Stimulated activated CD4-positive, alpha-beta T cell treated with anti-CD3 and anti-CD28 coated beads, Interleukin-15, amount 100 ng/mL, for 48 hours (primary cell): ENCODE measurements at regions not wholly inside any gene's neighbourhood (a gene's known extent, or its start where the extent isn't known, plus 50 kb on each side); places are given as distances from the start of the nearest gene placed in this dataset.
"Not testable (repeated sequence)": the region's sequence is repeated elsewhere in the genome, so short reads cannot be mapped to it uniquely, and the experiment has no call there.

Experiments
- DNase-seq, 2 donors: peaks; one replicate each; pipeline ENCODE4 v3.0.0-alpha.2; 2020; ENCODE audit warnings: low read depth in 2 of 2

GRCh38 chr12:5165296-5165970 is 121.8 kb downstream of the KCNA5 start:
- DNase-seq = no peak

DNA sequence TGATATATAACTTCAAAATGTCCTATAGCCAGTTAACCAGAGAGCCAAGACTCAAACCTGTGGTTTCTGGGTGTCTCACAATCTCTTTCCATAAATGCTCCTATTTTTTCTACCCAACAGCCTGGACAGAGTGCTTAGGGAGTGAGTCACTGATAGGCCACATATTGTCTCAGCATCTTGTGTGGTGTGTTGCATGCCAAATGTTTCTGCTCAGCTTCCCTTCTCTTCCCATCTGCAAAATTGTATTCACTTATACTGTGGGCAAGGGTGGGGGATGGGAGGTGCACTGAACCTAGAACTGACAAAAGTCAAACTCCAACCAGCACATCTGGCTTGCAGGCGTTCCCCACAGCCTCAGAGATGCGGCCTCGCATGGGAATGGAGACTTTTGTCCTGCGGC is 123.3 kb downstream of the KCNA5 start:
- DNase-seq = no peak

DNA sequence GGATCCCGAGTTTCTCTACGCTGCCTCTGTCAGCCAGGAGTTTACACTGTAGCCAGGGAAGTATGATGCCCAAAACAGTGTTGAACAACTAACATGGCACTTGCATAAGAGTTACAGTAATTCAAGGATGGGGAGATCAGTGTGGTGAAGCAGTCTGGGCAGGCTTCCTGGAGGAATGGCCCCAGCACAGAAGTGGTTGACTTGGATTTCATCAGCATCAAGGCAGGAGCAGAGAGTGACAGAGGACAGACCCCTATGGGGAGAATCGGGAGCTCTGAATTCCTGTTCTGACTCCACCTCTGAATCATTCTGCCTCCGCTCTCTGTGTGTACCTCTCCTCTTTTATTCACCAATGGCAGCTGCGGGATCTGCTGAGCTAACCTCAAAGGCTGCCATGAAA is 124.5 kb downstream of the KCNA5 start:
- no peak for DNase-seq

- no peak for DNase-seq
These were observed 127.2 kb downstream of the KCNA5 start for GRCh38 chr12:5170844-5171243.

- DNase-seq = no peak
These were observed 128.0 kb downstream of the KCNA5 start for GRCh38 chr12:5171701-5172100.

GRCh38 chr12:5172886-5173285 is 129.2 kb downstream of the KCNA5 start:
- DNase-seq = no peak

GRCh38 chr12:5173511-5174011 is 129.9 kb downstream of the KCNA5 start:
- no peak for DNase-seq

DNA sequence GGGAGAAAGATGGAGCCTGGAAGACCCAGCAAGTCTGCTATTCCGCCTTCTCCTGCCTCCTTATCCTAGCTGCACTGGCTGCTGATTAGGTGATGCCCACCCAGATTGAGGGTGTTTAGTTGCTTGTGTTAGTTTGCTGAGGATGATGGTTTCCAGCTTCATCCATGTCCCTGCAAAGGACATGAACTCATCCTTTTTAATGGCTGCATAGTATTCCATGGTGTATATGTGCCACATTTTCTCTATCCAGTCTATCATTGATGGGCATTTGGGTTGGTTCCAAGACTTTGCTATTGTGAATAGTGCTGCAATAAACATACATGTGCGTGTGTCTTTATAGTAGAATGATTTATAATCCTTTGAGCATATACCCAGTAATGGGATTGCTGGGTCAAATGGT is 131.7 kb downstream of the KCNA5 start:
- DNase-seq = not testable (repeated sequence)

- DNase-seq = no peak
These were observed 132.4 kb downstream of the KCNA5 start for GRCh38 chr12:5176036-5176435.

GRCh38 chr12:5177096-5177495 is 133.4 kb downstream of the KCNA5 start:
- DNase-seq = no peak

GRCh38 chr12:5177731-5178130 is 134.1 kb downstream of the KCNA5 start:
- no peak for DNase-seq

GRCh38 chr12:5178571-5178970 is 134.9 kb downstream of the KCNA5 start:
- DNase-seq = no peak

DNA sequence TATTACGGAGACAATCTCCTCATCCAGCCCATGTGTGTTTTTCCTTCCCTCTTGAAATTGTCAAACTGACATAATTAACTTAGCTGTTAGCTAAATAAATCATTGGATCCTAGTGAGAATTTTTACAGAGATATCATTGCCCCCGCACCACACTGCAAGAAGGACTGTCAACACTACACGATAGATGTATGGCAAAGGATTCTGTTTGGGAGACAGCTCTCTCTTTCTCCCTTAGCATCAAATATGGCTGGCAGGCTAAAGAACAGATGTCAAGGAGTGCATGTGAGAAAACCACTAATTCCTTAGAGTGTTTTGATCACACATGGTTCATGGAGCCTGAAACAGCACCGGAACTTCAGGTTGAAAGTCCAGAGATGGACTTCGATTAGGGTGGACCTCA is 136.8 kb downstream of the KCNA5 start:
- DNase-seq = no peak

DNA sequence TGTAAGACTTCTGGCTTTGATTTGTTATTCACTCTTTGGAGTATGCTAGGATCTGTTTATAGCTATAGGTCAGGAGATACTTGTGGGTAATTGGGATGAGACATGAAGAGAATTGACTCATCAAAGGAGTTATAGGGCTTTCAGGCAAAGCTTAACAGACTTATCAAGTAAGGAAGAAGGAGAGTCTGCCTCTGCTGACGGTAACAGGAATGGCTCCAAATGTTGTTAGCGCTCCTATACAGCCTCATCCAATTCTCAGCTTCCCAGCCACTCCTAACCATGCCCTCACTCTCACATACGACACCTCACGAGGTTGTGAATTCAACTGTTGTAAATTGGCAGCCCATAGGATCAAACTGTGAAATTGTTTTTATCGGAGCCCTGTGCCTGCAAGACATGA is 140.5 kb downstream of the KCNA5 start:
- DNase-seq = no peak

DNA sequence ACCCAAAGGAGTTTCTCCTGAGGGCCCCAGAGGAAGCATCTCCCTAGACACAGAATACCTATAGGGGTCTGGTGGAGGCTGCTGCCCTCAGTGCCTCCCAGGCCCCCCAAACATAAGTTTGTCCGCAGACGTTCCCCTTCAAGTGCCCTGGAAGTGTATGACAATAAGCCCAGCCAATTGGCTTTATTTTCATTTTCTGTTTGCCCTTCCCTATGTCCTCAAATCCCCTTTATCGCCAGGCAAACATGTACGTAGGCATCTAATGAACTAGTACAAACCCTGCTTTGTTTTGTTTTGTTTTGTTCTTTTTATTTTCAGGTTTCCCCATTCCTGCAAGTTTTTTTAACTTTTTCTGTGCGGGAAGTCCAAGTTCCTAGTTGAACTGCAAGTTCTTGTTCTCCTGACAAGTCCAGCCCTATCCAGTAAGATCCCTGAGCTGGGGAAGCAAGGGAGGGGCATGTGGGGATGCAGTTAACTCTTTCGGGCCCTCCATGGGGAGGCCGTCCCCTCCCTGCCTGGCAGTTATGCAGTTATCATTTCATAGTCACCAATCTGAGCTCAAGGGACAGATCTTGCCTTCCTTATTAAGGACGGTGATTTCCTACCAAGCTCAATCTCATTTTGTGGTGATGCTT is 141.9 kb downstream of the KCNA5 start:
- DNase-seq = no peak

DNA sequence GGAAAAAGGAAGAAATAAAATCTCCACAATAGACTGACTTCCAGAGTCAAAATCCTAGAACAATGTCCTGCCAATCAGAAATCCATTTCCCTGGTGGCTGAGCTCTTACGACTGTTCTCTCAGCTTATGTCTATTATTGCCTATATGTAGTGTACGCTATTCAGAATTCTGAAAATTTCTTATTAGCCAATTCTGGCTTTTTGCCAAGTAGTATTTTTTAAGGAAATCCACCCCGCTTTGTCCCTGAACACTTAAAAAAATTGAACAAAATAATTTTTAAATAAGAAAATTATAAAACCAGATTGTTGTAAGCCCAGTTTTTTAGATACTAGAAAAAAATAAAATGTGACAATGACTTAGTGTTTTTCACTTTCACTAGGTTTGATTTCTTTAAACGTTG is 143.0 kb downstream of the KCNA5 start:
- DNase-seq = no peak

DNA sequence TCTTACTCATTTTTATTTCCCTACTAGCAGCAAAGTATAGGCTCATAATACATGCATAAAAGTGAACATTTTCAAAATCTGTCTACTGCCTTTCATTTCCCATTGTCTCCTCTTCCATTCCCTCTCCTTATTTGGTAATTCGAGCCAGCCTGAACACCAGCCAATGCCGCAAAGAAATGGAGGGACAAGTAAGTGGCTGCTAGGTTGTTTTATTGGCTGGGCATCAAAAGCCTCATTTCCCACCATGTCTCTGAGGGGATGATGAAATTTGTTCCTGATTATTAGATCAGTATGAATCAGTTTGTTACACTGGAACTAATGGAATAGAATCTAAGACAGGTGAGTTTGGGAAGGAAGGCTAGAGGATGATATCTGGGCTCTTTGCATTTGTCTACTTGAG is 143.5 kb downstream of the KCNA5 start:
- DNase-seq = no peak

- DNase-seq = no peak
These were observed 144.8 kb downstream of the KCNA5 start for GRCh38 chr12:5188472-5188871.

DNA sequence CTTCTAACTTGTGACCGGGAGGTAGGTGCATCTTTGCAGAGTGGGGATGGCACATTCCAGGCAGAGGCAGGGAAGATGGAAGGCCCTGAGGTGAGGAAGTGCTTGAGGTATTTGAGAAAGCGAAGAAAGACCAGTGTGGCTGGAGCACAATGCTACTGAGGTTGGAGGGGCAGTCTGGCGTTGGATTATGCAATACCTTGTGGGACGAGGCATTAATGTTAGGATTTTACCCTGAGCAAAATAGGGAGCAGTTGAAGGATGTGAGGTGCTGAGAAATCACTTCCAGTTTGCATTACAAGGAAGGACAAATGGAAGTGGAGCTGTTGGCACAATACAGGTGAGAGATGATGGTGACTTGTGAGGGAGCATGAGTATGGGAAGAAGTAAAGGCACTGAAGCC is 145.5 kb downstream of the KCNA5 start:
- DNase-seq = no peak

DNA sequence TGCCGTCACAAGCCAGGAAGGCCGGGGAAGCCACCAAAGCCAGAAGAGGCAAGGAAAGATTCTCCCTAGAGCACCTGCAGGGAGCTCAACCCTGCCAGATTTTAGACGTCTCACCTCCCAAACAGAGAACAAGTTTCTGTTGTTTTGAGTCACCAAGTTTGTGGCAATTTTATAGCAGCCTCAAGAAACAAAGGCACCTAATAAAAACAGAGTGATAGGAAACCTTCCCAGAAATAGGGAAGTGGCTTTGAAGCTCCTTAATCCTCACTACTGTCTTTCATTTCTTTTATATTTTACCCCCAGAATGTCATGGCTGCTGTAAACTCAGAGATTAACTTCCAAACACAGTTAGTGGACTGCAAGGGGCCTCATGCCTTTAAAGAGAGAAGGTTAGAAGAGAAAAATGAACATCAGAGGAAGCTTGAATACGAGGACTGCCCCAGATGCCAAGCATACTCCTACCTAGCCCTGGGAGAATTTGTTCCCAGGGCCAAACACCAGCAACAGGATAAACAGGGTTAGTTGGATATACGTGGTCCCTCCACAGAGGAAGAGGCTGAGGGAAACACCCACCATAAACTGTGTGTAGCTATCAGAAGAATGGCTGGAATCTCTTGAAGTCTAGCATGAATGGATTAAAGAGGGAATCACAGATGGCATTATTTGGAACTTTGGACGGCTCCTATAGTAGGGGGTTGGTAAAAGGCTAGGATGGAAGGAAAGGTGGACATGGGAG is 148.3 kb downstream of the KCNA5 start:
- no peak for DNase-seq

- no peak for DNase-seq
These were observed 149.0 kb downstream of the KCNA5 start for GRCh38 chr12:5192726-5193125.

DNA sequence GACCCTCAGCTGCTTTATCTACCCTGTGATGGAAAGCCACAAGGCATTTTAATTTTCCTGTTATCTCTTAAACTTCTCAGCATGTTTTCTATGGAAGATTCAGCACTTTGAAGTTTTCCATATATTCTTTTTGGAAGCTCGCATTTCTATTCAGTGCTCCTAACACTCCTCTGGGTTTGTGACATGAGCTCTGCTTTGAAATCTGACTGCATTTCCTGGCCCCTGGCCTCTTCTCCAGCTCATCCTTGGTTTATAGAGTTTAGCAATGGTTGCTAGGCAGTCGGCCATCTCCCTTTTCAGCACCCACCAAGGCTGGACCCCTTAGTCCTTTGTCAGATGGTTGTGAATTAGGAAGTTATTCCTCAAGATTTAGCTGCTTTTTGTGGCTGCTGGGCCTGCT is 150.6 kb downstream of the KCNA5 start:
- no peak for DNase-seq

DNA sequence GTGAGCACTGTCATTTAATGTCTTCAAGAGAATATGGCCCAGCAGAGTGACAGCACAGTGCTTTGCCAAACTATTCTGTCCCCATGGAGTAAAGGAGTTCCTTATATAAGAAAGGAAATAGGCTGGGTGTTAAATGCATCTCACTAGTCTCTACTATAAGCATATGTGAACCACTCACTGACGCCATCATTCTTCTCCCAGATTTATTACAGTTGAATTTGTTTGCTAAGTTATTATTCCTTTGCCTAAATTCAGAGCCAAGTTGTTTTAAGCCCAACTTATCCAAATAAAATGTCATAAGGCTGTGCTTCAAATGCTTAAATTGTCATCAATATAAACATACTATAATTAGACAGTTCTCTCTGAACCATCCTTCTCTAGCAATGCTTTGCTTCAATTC is 151.6 kb downstream of the KCNA5 start:
- no peak for DNase-seq
